COR-L47 (cell line): ENCODE measurements at regions not wholly inside any gene's neighbourhood (a gene's known extent, or its start where the extent isn't known, plus 50 kb on each side); places are given as distances from the start of the nearest gene placed in this dataset.
"Not testable (repeated sequence)": the region's sequence is repeated elsewhere in the genome, so short reads cannot be mapped to it uniquely, and the experiment has no call there.

Source experiments
- DNase-seq: peaks from one replicate; lab custom pipeline; 2025; lab: John Stamatoyannopoulos, UW

DNA sequence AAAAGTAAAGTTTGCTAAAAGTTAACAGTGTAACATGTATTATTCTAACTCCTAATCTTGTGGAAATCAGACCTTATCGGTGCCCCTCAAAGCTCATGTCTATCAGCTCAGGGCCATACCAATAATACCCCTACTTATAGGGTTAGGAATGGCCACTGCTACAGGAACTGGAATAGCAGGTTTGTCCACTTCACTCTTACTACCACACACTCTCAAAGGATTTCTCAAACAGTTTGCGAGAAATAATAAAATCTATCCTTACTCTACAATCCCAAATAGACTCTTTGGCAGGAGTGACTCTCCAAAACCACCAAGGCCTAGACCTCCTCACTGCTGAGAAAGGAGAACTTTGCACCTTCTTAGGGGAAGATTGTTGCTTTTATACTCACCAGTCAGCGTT, 1677.7 kb downstream of the OLFM4 start:
- no peak for DNase-seq

DNA sequence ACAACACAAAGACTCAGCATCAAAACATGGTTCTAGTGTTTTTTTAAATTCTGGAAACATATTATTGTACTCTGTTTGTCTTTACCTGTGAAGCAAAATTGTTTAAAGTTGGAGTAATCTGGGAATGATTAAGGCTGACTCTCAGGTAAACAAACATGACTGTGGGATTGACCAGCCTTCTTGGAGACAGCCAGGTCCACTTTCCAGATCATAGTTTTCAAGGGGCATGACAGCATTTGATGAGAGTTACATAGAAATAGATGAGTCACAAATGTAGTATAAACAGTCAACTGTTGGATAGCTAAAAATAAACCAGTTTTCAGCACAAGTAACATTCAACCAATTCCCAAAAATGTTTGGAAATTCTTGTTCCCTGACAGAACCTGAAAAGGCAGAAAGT, 1680.9 kb downstream of the OLFM4 start:
- DNase-seq, result no peak

DNA sequence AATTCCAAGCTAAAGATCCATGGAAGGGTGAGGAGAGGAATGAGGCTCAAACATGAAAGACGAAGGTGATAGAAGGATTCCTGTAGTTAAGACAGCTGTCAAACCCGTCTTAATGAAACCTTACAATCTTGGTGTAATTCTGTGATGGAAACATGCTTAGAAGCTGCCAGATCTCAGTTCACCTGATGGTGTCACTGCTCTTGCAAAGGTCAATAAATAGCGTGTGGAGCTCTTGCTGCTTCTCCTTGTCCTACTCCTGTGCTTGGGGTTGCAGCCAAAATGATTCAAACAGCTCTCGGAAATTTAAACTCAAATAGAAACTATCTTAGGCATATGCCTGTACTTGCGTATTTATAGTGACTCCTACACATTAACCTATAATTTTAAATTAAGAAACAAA, 1705.0 kb downstream of the OLFM4 start:
- DNase-seq, result no peak

DNA sequence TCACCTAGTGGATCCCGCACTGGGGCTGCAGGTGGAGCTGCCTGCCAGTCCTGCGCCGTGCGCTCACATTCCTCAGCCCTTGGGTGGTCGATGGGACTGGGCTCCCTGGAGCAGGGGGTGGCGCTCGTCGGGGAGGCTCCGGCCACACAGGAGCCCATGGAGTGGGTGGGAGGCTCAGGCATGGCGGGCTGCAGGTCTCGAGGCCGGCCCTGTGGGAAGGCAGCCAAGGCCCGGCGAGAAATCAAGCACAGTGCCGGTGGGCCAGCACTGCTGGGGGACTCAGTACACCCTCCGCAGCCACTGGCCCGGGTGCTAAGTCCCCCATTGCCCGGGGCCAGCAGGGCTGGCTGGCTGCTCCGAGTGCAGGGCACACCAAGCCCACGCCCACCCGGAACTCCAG, 1708.6 kb downstream of the OLFM4 start:
- not testable (repeated sequence) for DNase-seq

DNA sequence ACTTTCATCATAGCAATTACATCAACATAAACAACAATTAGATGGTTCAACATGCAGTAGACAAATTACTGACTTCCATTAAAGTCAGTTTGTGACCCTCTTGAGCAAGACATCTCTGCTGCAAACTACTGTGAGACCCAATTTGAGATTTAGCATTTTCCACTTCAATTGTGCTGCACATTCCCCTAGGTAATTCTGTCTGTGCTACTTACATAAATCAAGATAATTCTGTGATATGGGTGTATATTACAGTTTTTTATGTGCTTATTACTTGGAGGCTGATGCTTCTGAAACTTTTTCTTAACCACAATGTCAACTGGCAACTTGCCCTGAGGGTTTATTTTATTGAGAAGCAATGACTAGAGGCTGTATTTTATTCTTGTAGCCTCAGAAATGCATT, 1714.4 kb downstream of the OLFM4 start:
- peak; percentile 49 for DNase-seq

DNA sequence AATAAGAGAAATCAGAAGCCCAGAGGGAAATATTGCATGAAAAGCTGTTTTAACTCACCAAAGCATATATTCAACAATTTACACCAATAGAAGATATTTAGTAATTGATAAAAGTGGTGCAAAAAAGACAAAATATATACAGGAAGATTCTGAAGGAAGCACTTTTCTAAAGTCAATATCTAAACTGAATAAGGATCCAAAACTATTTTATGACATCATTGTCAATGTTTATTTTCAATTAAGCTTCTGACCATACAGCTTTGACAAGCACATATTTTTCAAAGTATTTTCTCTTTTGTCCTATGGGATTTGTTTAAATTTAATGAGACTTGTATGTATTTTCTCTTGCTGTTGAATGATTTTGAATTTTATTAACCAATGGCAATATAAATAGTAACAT, 1716.1 kb downstream of the OLFM4 start:
- DNase-seq, result no peak

DNA sequence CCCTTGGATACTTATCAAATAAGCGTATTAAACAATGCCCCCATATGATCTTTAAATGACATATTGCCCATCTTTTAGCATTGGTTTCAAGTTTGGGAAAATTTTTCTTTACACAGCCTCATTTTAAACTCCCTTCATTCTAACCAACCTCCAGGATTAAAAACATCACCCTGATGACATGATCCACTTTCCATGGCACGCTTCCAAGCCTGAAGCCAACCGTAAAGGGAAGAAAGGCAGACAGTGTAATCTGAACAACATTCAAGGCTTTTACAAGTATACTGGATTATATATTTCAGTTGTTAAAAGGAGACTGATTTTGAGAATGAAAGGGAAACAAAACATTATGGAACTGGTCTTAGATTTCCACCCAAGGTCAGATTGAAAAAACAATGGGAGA, 1721.9 kb downstream of the OLFM4 start:
- DNase-seq, result no peak

DNA sequence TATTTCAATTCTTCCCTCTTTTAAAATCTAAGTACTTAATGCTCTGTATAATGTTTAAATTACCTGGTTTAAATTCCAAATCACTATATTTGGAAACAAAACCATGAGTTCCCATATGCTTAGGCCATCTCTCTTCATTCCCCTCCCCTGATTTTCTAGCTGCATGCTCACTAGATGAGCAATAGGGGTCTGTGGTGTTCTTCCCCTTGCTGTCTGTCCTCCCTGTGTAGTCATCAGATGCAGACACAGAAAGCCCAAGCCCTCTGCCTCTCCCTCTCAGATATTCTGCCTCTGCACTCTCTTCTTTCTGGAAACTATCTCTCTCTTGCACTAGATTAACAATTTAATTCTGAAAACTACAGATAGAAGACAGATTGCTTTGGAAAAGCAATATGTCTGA, 1730.2 kb downstream of the OLFM4 start:
- no peak for DNase-seq

DNA sequence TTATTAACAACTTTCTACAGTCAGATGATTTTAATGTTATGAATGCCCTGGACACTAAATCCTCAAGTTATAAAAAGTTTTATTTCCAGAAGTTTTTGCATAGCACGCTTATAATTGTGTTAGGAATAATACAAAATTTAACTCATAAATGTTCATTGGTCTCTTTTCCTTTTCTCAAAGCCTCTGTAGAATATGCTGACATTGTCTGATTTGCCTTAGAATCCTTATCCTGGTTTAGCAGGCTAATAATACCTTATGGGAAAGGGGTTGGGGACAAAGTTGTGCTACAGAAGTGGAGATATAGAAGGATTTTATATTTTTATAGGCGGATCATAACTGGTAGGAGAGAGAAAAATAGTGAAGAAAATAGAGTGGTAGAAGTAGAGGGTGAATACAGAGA, 1739.6 kb downstream of the OLFM4 start:
- no peak for DNase-seq

DNA sequence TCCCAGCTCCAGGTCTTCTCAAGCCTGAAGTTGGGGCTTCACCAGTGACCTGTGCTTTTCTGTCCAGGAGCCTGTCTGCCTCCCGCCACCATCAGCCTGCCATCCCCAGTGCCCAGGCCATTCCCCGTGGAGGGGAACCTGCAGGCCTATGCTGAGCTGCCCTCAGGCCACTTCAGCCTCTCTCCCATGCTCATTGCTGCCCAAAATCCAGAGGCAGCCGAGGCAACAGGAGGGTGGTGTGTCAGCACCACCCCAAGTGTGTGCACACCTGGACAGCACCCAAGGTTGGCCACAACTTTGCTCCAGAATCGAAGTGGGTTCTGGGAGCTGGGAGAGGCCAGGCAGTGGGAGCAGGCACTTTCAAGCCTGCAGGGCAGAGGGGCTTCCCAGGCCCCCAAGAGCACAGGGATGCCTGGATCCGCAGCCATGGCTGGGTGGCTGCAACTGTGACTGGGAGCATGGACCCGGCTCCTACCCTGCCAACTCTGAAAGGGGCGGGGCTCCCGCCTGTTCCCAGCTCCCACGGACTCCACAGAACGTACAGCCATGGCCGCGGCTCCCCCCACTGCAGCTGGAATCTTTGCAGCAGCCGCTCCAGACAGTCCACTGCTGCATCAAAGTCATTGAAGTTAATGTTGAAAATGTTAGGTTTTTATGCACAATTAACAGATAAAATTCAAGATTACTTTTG, 1747.0 kb downstream of the OLFM4 start:
- no peak for DNase-seq

DNA sequence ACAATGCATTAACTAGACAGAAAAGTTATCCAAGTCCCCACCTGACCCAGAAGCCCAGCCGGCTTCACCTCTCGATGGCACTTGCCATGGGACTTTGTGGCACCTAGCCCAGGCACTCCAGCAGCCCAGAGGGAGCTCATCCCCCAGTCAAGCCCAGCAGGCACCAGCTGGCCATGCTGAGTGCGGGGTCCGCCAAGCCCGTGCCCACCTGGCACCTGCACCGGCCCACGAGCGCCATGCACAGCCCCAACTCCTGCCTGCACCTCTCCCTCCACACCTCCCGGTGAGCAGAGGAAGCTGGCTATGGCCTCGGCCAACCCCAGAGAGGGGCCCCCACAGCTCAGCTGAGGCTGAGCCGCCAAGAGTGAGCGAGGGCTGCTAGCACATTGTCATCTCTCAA, 1759.1 kb downstream of the OLFM4 start:
- no peak for DNase-seq

DNA sequence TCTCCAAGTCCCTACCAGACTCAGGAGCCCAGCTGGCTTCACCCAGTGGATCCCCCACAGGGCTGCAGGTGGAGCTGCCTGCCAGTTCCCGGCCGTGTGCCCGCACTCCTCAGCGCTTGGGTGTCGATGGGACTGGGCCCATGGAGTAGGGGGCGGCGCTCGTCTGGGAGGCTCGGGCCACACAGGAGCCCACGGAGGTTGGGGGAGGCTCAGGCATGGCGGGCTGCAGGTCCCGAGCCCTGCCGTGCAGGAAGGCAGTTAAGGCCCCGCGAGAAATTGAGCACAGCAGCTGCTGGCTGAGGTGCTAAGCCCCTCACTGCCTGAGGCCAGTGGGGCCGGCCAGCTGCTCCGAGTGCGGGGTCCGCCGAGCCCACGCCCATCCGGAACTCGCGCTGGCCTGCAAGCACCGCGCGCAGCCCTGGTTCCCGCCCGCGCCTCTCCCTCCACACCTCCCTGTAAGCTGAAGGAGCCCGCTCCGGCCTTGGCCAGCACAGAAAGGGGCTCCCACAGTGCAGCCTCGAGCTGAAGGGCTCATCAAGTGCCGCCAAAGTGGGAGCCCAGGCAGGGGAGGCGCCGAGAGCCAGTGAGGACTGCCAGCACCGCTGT, 1771.1 kb downstream of the OLFM4 start:
- no peak for DNase-seq

DNA sequence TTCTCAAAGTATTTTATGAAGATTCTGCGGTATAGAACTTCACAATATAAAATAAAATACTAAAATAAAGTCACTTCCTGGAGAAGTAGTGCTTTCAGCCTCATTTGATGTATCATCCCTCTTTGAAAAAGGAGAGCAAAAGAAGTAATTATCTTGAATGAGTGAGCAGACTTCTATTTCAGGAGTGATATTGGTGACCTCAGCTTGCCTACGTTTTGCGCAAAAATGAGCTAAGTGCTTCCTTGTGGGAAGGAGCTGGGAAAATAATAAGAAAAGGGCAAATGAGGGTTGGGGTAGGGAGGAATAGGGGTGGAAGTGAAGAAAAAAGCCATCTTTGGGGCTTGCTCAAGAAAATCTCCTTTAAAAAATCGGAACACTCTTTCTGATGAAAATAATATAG, 1773.6 kb downstream of the OLFM4 start:
- no peak for DNase-seq

DNA sequence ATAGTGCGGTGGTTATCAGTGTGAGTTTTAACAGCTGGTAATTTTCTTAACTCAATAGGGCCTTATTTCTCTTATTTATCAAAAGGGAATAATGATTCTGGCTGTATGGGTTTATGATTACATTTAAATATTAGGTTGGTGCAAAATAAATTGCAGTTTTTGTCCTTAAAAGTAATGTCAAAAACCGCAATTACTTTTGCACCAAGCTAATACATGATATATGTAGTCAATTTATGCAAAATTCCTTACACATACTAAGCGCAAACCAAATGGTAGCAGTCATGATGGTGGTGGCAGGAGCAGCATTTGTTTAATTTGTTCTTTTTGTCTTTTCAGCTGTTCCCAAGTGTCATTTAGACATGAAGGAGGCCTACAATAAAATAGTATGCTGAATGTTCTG, 1777.1 kb downstream of the OLFM4 start:
- DNase-seq, result no peak

DNA sequence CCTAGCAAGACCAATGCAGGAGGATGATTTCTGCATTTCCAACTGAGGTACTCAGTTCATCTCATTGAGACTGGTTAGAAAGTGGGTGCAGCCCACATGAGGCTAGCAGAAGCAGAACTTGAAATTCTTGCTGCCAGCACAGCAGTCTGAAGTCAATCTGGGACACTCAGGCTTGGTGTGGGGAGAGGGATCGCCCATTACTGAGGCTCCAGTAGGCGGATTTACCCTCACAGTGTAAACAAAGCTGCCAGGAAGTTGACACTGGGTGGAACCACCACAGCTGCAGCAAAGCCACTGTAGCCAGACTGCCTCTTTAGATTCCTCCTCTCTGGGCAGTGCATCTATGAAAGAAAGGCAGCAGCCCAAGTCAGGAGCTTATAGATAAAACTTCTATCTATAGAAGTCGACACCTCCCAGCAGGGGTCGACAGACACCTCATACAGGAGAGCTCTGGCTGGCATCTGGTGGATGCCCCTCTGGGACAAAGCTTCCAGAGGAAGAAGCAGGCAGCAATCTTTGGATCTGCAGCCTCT, 1793.4 kb downstream of the OLFM4 start:
- peak; percentile 24 for DNase-seq

DNA sequence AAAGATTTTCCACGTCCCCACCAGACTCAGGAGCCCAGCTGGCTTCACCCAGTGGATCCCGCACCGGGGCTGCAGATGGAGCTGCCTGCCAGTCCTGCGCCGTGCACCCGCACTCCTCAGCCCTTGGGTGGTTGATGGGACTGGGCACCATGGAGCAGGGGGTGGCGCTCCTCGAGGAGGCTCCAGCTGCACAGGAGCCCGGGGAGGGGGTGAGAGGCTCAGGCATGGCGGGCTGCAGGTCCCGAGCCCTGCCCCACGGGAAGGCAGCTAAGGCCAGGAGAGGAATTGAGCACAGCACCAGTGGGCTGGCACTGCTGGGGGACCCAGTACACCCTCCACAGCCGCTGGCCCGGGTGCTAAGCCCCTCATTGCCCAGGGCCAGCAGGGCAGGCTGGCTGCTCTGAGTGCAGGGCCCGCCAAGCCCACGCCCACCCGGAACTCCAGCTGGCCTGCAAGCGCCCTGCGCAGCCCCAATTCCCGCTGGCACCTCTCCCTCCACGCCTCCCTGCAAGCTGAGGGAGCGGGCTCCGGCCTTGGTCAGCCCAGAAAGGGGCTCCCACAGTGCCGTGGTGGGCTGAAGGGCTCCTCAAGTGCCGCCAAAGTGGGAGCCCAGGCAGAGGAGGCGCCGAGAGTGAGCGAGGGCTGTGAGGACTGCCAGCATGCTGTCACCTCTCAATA, 1800.9 kb downstream of the OLFM4 start:
- not testable (repeated sequence) for DNase-seq

DNA sequence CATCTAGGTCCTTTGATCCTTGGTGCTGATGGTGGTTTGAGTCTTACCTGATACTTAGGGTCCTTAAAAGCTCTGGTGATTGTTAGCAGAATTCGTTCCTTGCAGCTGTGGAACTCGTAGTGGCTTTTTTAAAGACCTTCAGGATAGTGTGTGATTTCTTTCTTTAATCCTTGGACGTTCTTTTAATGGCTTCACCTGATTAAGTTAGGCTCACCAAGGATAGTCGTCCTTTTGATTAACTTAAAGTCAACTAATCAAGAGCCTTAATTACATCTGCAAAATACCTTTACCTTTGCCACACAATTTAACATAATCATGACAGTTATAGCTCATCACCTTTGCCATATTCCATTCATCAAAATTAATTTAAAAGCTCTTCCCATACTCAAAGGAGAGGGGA, 1807.7 kb downstream of the OLFM4 start:
- no peak for DNase-seq

DNA sequence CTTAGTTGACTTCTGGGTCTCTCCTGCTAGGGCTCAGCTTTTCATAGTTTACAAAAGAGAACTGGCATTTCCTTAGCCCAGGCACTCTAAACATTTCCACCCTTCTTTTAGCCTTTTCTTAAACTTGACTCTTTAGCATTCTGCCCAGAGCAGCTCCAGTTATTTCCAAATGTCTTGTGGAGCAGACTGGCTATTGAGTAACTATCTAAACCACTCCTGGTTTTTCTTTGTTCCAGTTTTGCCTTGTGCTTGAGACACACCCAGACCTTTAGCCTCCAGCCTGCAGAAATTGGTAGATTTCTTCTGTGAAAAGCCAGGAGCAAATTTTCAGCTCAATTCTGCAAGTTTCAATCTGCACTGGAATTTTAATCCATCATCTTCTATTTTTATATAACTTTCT, 1813.1 kb downstream of the OLFM4 start:
- DNase-seq, result no peak

DNA sequence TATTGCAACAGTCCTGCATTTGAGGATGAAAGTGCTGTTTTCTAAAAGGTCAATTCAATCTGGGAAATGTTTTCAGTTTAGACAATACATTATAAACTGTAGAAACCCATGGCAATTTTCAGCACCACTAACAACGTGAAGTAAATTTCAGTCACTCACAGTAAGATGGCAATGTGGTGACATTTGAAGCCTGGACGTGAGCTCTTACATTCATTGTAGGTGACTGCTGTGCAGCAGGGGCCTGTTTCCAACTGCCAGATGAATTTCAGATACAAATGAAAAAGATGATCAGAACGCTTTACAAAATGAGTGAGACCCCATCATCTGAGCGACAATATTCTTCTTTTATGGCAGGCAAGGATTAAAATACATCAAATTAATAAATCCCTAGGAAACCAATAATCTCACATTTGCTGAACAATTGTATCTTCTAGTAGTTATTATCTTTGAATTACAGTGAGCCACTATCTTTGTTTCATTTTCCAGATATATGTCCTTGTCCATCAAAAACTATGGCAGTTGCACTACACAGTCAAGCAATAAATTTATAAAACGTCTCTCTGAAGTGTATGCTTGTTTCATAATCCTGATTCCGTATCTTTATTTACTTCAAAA, 1816.8 kb downstream of the OLFM4 start:
- peak; percentile 46 for DNase-seq

DNA sequence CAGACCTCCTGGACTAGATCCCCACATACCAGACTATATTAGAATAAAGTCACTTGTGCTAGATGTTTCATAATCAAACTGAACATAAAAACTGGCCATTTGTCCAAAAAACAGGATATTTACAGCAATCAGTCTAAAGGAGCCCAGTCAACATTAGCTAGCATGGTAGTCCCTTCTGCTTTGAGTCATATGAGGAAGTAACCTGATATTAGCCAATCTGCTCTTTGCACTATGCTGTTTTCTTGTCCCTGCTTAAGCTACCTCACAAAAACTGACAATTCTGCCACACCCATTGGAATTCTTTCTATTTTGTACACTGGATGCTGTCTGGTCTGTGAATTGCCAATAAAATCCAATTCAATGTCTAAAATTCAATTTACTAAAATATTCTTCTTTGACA, 1824.2 kb downstream of the OLFM4 start:
- no peak for DNase-seq

DNA sequence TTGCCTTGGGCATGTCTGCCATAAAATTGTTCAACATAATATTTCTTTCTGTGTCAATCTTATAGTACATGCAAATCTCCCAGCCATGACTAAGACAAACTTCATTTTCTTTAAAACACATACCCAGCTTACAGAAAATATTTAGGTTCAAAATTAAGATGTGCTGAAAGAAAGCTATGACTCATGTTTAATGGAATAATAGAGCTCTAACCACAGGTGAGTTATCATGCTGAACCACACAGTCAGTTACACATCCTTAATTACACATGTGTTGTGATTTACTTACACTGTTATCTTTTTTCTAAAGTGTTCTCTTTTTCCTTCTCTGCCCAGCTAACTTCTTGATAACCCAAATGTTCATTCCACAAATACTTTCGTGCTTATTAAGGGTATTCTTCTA, 1831.2 kb downstream of the OLFM4 start:
- DNase-seq, result no peak

DNA sequence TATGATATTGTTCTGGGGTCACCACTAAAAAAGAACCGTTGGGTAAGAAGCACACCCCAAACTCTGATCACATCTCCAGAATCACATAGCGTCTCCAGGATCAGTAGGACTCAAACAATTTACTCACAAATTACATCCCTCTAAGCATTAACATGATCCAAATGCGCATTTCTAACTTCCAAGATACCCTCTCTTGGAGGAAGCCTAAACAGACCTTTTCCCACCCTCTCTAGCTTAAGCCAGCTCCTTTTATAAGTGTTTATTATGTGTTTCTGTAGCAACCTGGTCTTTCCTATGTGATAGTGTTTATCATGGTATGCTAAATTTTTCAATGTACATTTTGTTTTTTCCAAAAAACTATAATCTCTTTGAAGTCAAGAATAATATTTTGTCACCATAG, 1846.5 kb downstream of the OLFM4 start:
- no peak for DNase-seq

DNA sequence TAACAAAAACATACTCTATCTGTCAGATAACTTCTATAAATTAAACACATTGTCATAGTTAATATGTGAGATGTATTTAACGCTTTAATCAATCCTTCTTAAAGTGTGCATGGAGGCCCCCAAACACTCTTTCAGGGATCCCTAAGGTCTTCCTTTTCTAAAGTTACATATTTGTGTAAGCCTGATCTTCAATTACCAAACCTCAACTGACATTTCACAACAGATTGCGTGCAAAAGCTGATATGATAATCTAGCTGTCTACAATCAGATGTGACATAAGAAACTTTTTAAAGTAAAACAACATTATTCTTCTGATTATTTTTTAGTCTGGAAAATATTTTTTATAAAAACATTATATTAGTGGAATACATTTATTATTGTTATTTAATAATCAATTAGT, 1850.4 kb downstream of the OLFM4 start:
- DNase-seq, result no peak
